Naive thymus-derived CD4-positive, alpha-beta T cell (primary cell): ENCODE measurements at regions not wholly inside any gene's neighbourhood (a gene's known extent, or its start where the extent isn't known, plus 50 kb on each side); places are given as distances from the start of the nearest gene placed in this dataset.

Source experiments
- ATAC-seq: fragments of 150-1000 bp; cut with Tn5 transposase; 2 replicates; pipeline ENCODE4 v1.10.0; 2021; ENCODE audit warnings: mild to moderate bottlenecking, moderate library complexity
- CTCF ChIA-PET: fragments of 350-600 bp; sonication (Branson Sonifier 250); formaldehyde crosslinking; loops from one replicate; lab custom pipeline; 2021; ENCODE audit warnings: antibody characterized with exemption; lab: Charles Lee
- POLR2A ChIA-PET: fragments of 350-600 bp; sonication (Branson Sonifier 250); formaldehyde crosslinking; loops from one replicate; lab custom pipeline; 2021; ENCODE audit warnings: antibody characterized with exemption, inconsistent platforms; lab: Charles Lee
- DNase-seq, 9 donors: peaks; one replicate each; pipeline versions ENCODE4 v3.0.0 to v3.0.0-alpha.2; 2020 to 2022; ENCODE audit warnings: mixed read lengths in 1 of 9
- H3K27ac ChIP-seq: one replicate; pipeline ENCODE4 v1.7.0; 2013; ENCODE audit warnings: mild to moderate bottlenecking, low read depth, low read length, moderate library complexity
- H3K27me3 ChIP-seq, 2 donors: one replicate each; pipeline ENCODE4 v1.7.0; 2013; ENCODE audit warnings: low read length in 2 of 2, mild to moderate bottlenecking in 2 of 2, moderate library complexity in 2 of 2; ENCODE audit not compliant: control insufficient read depth in 2 of 2, insufficient read depth in 2 of 2
- H3K36me3 ChIP-seq, 3 experiments: 1 replicate in 2 of 3; 2 replicates in 1 of 3; pipeline ENCODE4 v1.7.0; 2013; ENCODE audit warnings: low read length in 3 of 3, mild to moderate bottlenecking in 3 of 3, moderate library complexity in 1 of 3; ENCODE audit not compliant: insufficient read depth in 3 of 3, control insufficient read depth in 2 of 3
- H3K4me1 ChIP-seq, 2 donors: one replicate each; pipeline ENCODE4 v1.7.0; 2013; ENCODE audit warnings: low read length in 2 of 2, mild to moderate bottlenecking in 2 of 2, moderate library complexity in 1 of 2; ENCODE audit not compliant: control insufficient read depth in 2 of 2, insufficient read depth in 2 of 2
- H3K4me3 ChIP-seq: 2 replicates; pipeline ENCODE4 v1.7.0; 2013; ENCODE audit warnings: mild to moderate bottlenecking, low read length
- H3K9me3 ChIP-seq, 3 experiments: 1 replicate in 2 of 3; 2 replicates in 1 of 3; pipeline ENCODE4 v1.7.0; 2013; ENCODE audit warnings: low read length in 3 of 3; ENCODE audit not compliant: control insufficient read depth in 2 of 3
- H3K27ac Mint-ChIP-seq, 9 donors: one replicate each; pipeline ENCODE4 v1.8.0; 2020 to 2022; ENCODE audit warnings: mixed read lengths in 9 of 9, mild to moderate bottlenecking in 8 of 9, moderate library complexity in 5 of 9, inconsistent platforms in 2 of 9
- H3K27me3 Mint-ChIP-seq, 5 donors: one replicate each; pipeline ENCODE4 v1.8.0; 2021 to 2022; ENCODE audit warnings: mixed read lengths in 5 of 5, mild to moderate bottlenecking in 1 of 5
- H3K36me3 Mint-ChIP-seq, 5 donors: one replicate each; pipeline ENCODE4 v1.8.0; 2020 to 2022; ENCODE audit warnings: mixed read lengths in 5 of 5, mild to moderate bottlenecking in 3 of 5, inconsistent platforms in 1 of 5
- H3K4me1 Mint-ChIP-seq, 7 donors: one replicate each; pipeline ENCODE4 v1.8.0; 2020 to 2022; ENCODE audit warnings: mixed read lengths in 7 of 7, mild to moderate bottlenecking in 3 of 7, inconsistent platforms in 1 of 7
- H3K4me3 Mint-ChIP-seq, 10 donors: one replicate each; pipeline ENCODE4 v1.8.0; 2020 to 2022; ENCODE audit warnings: mild to moderate bottlenecking in 10 of 10, mixed read lengths in 10 of 10, moderate library complexity in 6 of 10, inconsistent platforms in 2 of 10
- H3K9me3 Mint-ChIP-seq, 11 donors: one replicate each; pipeline ENCODE4 v1.8.0; 2020 to 2022; ENCODE audit warnings: mixed read lengths in 11 of 11, mild to moderate bottlenecking in 4 of 11, inconsistent platforms in 1 of 11, moderate library complexity in 1 of 11
- intact Hi-C, 2 donors: fragments of 100-400 bp; cut with micrococcal nuclease; formaldehyde crosslinking; loops; one replicate each; pipeline ENCODE4 v1.15.1; 2023

GRCh38 chr3:24730173-24730572, 235.5 kb upstream of the THRB start:
- H3K9me3 Mint-ChIP-seq: peaks cover 0 to 18% (median 2%) of the 10 kb centered on the region in 11 donors
- peaks cover 0 to 9% (median 0%) of the 10 kb centered on the region in 5 donors for H3K27me3 Mint-ChIP-seq
- H3K4me3 ChIP-seq: no peak overlapping the region
- intact Hi-C loops: no loop called here
- H3K4me3 Mint-ChIP-seq: no peak overlapping the region
- H3K27ac Mint-ChIP-seq: no peak overlapping the region
- no peaks in the 10 kb centered on the region for H3K4me1 ChIP-seq
- H3K4me1 Mint-ChIP-seq: no peaks in the 10 kb centered on the region
- POLR2A ChIA-PET: no interaction called here
- DNase-seq (no peak), ATAC-seq (no peak)
- H3K27me3 ChIP-seq: no peaks in the 10 kb centered on the region
- H3K36me3 Mint-ChIP-seq: no peaks in the 10 kb centered on the region
- no peaks in the 10 kb centered on the region for H3K9me3 ChIP-seq
- H3K36me3 ChIP-seq: no peaks in the 10 kb centered on the region
- H3K27ac ChIP-seq: no peak overlapping the region
- CTCF ChIA-PET: no interaction called here

- Histone ChIP-seq H3K36me3 (no peaks in the 10 kb centered on the region), H3K4me3 (no peak overlapping the region), H3K27me3 (no peaks in the 10 kb centered on the region), H3K4me1 (no peaks in the 10 kb centered on the region), H3K9me3 (no peaks in the 10 kb centered on the region), H3K27ac (no peak overlapping the region)
- Mint-ChIP-seq H3K4me3 (no peak overlapping the region), H3K9me3 (peaks cover 0 to 6% (median 3%) of the 10 kb centered on the region in 11 donors), H3K27me3 (peaks cover 0 to 6% (median 0%) of the 10 kb centered on the region in 5 donors), H3K4me1 (no peaks in the 10 kb centered on the region), H3K27ac (no peak overlapping the region), H3K36me3 (no peaks in the 10 kb centered on the region)
- ChIA-PET CTCF (no interaction called here), POLR2A (no interaction called here)
- ATAC-seq (no peak), DNase-seq (no peak)
- intact Hi-C loops: no loop called here
Observed at GRCh38 chr3:24734019-24734418, 239.4 kb upstream of the THRB start.

GRCh38 chr3:24736701-24737100, 242.1 kb upstream of the THRB start:
- Histone ChIP-seq H3K36me3 (no peaks in the 10 kb centered on the region), H3K27ac (no peak overlapping the region), H3K4me1 (no peaks in the 10 kb centered on the region), H3K27me3 (no peaks in the 10 kb centered on the region), H3K4me3 (no peak overlapping the region), H3K9me3 (no peaks in the 10 kb centered on the region)
- ChIA-PET CTCF (no interaction called here), POLR2A (no interaction called here)
- no peak overlapping the region for H3K4me3 Mint-ChIP-seq
- peaks cover 0 to 3% (median under 1%) of the 10 kb centered on the region in 11 donors for H3K9me3 Mint-ChIP-seq
- DNase-seq (no peak), ATAC-seq (no peak)
- intact Hi-C loops: no loop called here
- H3K27ac Mint-ChIP-seq: no peak overlapping the region
- no peaks in the 10 kb centered on the region for H3K4me1 Mint-ChIP-seq
- no peaks in the 10 kb centered on the region for H3K27me3 Mint-ChIP-seq
- H3K36me3 Mint-ChIP-seq: no peaks in the 10 kb centered on the region

- H3K36me3 ChIP-seq: no peaks in the 10 kb centered on the region
- ATAC-seq (no peak), DNase-seq (no peak)
- Mint-ChIP-seq H3K4me3 (no peak overlapping the region), H3K27ac (no peak overlapping the region), H3K4me1 (no peaks in the 10 kb centered on the region), H3K27me3 (no peaks in the 10 kb centered on the region), H3K36me3 (no peaks in the 10 kb centered on the region), H3K9me3 (peaks cover 0 to 7% (median 0%) of the 10 kb centered on the region in 11 donors)
- no peaks in the 10 kb centered on the region for H3K27me3 ChIP-seq
- no peaks in the 10 kb centered on the region for H3K9me3 ChIP-seq
- POLR2A ChIA-PET: no interaction called here
- CTCF ChIA-PET: no interaction called here
- no peak overlapping the region for H3K27ac ChIP-seq
- H3K4me1 ChIP-seq: no peaks in the 10 kb centered on the region
- H3K4me3 ChIP-seq: no peak overlapping the region
- intact Hi-C loops: no loop called here
Observed at GRCh38 chr3:24740326-24740725, 245.7 kb upstream of the THRB start.

- no peak overlapping the region for H3K27ac ChIP-seq
- ChIA-PET POLR2A (no interaction called here), CTCF (no interaction called here)
- DNase-seq (no peak), ATAC-seq (no peak)
- intact Hi-C loops: no loop called here
- Mint-ChIP-seq H3K9me3 (peaks cover 0 to 7% (median 0%) of the 10 kb centered on the region in 11 donors), H3K27ac (no peak overlapping the region), H3K27me3 (no peaks in the 10 kb centered on the region), H3K36me3 (no peaks in the 10 kb centered on the region), H3K4me3 (no peak overlapping the region), H3K4me1 (no peaks in the 10 kb centered on the region)
- no peaks in the 10 kb centered on the region for H3K36me3 ChIP-seq
- H3K4me3 ChIP-seq: no peak overlapping the region
- H3K27me3 ChIP-seq: no peaks in the 10 kb centered on the region
- H3K9me3 ChIP-seq: no peaks in the 10 kb centered on the region
- H3K4me1 ChIP-seq: no peaks in the 10 kb centered on the region
Observed at GRCh38 chr3:24741506-24741905, 246.9 kb upstream of the THRB start.

GRCh38 chr3:24748520-24748919, 253.9 kb upstream of the THRB start:
- DNase-seq: no peak
- Mint-ChIP-seq H3K4me1 (no peaks in the 10 kb centered on the region), H3K27ac (no peak overlapping the region), H3K36me3 (no peaks in the 10 kb centered on the region), H3K9me3 (peaks cover 0 to 7% (median 2%) of the 10 kb centered on the region in 11 donors), H3K4me3 (no peak overlapping the region), H3K27me3 (no peaks in the 10 kb centered on the region)
- no peak for ATAC-seq
- Histone ChIP-seq H3K4me3 (no peak overlapping the region), H3K27me3 (no peaks in the 10 kb centered on the region), H3K9me3 (no peaks in the 10 kb centered on the region), H3K4me1 (no peaks in the 10 kb centered on the region), H3K27ac (no peak overlapping the region), H3K36me3 (no peaks in the 10 kb centered on the region)
- ChIA-PET POLR2A (no interaction called here), CTCF (no interaction called here)
- intact Hi-C loops: no loop called here

GRCh38 chr3:24751020-24751419, 256.4 kb upstream of the THRB start:
- ChIA-PET CTCF (no interaction called here), POLR2A (no interaction called here)
- no peak overlapping the region for H3K27ac Mint-ChIP-seq
- Histone ChIP-seq H3K27me3 (no peaks in the 10 kb centered on the region), H3K4me1 (no peaks in the 10 kb centered on the region), H3K9me3 (no peaks in the 10 kb centered on the region), H3K36me3 (no peaks in the 10 kb centered on the region), H3K4me3 (no peak overlapping the region), H3K27ac (no peak overlapping the region)
- no peak for ATAC-seq
- no peaks in the 10 kb centered on the region for H3K36me3 Mint-ChIP-seq
- H3K27me3 Mint-ChIP-seq: peaks cover 0 to 5% (median 0%) of the 10 kb centered on the region in 5 donors
- intact Hi-C loops: no loop called here
- H3K4me1 Mint-ChIP-seq: no peaks in the 10 kb centered on the region
- peaks cover 0 to 7% (median 0%) of the 10 kb centered on the region in 11 donors for H3K9me3 Mint-ChIP-seq
- H3K4me3 Mint-ChIP-seq: no peak overlapping the region
- DNase-seq: no peak
